HCT116 (cell line): ENCODE measurements at regions not wholly inside any gene's neighbourhood (a gene's known extent, or its start where the extent isn't known, plus 50 kb on each side); places are given as distances from the start of the nearest gene placed in this dataset.

Experiments used
- ATAC-seq: fragments of 200-7000 bp; cut with Tn5 transposase; 2 replicates; pipeline ENCODE4 v1.9.1; 2020; ENCODE audit warnings: mild to moderate bottlenecking, moderate library complexity
- BruUV-seq: library from RNA; stranded (reverse); fragments of 400-500 nt; replicated peaks from 2 replicates; lab custom pipeline; 2021; lab: Mats Ljungman, UMichigan
- CTCF ChIA-PET: fragments of 300-600 bp; sonication (Branson Sonifier 250); formaldehyde crosslinking; loops from one replicate; lab custom pipeline; 2021; ENCODE audit warnings: antibody characterized with exemption; lab: Charles Lee
- POLR2A ChIA-PET: fragments of 300-600, 350-600 bp; sonication (Branson Sonifier 250); formaldehyde crosslinking; loops from one replicate; lab custom pipeline; 2021; ENCODE audit warnings: antibody characterized with exemption; lab: Charles Lee
- RAD21 ChIA-PET, 2 experiments: fragments of 300-600 bp; sonication (Branson Sonifier 250); formaldehyde crosslinking; loops; one replicate each; lab custom pipeline; 2023; ENCODE audit warnings: low total read pairs in 2 of 2; ENCODE audit not compliant: uncharacterized antibody in 2 of 2, unreplicated experiment in 2 of 2, low non-redundant PET in 1 of 2; lab: Charles Lee
- DNase-seq: peaks from one replicate; pipeline ENCODE4 v3.0.0-alpha.2; 2010; ENCODE audit warnings: low read depth, low spot score
- H2AFZ ChIP-seq: fragments of 200-600 bp; shearing (Covaris generic), sonication (generic); 2 replicates; pipeline ENCODE4 v1.6.1; 2017; ENCODE audit warnings: low read depth, mixed run types, mixed read lengths, antibody characterized with exemption, low read length; ENCODE audit not compliant: poor library complexity, severe bottlenecking
- H3K27ac ChIP-seq: 2 replicates; pipeline ENCODE4 v1.5.1; 2012; ENCODE audit warnings: low read depth, low read length
- H3K27me3 ChIP-seq: fragments of 200-600 bp; sonication (generic); 2 replicates; pipeline ENCODE4 v1.6.1; 2016; ENCODE audit warnings: mixed run types, low read length, mixed read lengths; ENCODE audit not compliant: insufficient read depth
- H3K36me3 ChIP-seq, 2 experiments: fragments of 200-500 bp in 1 of 2; fragments of 200-600 bp in 1 of 2; sonication (Bioruptor generic) in 1 of 2; sonication (generic) in 1 of 2; 2 replicates each; pipeline versions ENCODE4 v1.5.1 to v1.6.1; 2014 to 2016; ENCODE audit warnings: low read length in 2 of 2, inconsistent platforms in 1 of 2, mixed read lengths in 1 of 2, mixed run types in 1 of 2; ENCODE audit not compliant: insufficient read depth in 2 of 2, control insufficient read depth in 1 of 2
- H3K4me1 ChIP-seq, 2 experiments: fragments of 200-600 bp in 1 of 2; sonication (generic) in 1 of 2; 2 replicates each; pipeline versions ENCODE4 v1.5.1 to v1.6.1; 2012 to 2017; ENCODE audit warnings: low read length in 2 of 2, inconsistent platforms in 1 of 2, mild to moderate bottlenecking in 1 of 2, mixed read lengths in 1 of 2, mixed run types in 1 of 2, moderate library complexity in 1 of 2; ENCODE audit not compliant: insufficient read depth in 2 of 2, control insufficient read depth in 1 of 2
- H3K4me2 ChIP-seq: fragments of 200-600 bp; sonication (generic); 2 replicates; pipeline ENCODE4 v1.6.1; 2017; ENCODE audit warnings: mixed run types, low read length, mixed read lengths
- H3K4me3 ChIP-seq, 2 experiments: fragments of 200-600 bp in 1 of 2; sonication (generic) in 1 of 2; replicated peaks in 1 of 2; 2 replicates each; pipeline ENCODE4 v1.5.1; 2011 to 2016; ENCODE audit warnings: low read length in 2 of 2, control low read depth in 1 of 2, low read depth in 1 of 2, mild to moderate bottlenecking in 1 of 2, mixed read lengths in 1 of 2, mixed run types in 1 of 2
- H3K79me2 ChIP-seq: fragments of 200-600 bp; sonication (generic); 2 replicates; pipeline ENCODE4 v1.6.1; 2017; ENCODE audit warnings: mild to moderate bottlenecking, mixed run types, low read length, moderate library complexity, mixed read lengths; ENCODE audit not compliant: insufficient read depth
- H3K9ac ChIP-seq: fragments of 200-600 bp; sonication (generic); 2 replicates; pipeline ENCODE4 v1.6.1; 2016; ENCODE audit warnings: low read length, mixed read lengths
- H3K9me2 ChIP-seq: fragments of 200-600 bp; sonication (generic), shearing (Covaris generic); 2 replicates; pipeline ENCODE4 v1.6.1; 2017; ENCODE audit warnings: mixed run types, mild to moderate bottlenecking, moderate library complexity; ENCODE audit not compliant: insufficient read depth
- H3K9me3 ChIP-seq, 2 experiments: fragments of 200-500 bp in 1 of 2; fragments of 200-600 bp in 1 of 2; sonication (Bioruptor generic) in 1 of 2; sonication (generic) in 1 of 2; 2 replicates each; pipeline ENCODE4 v1.6.1; 2014 to 2017; ENCODE audit warnings: low read length in 2 of 2, mixed read lengths in 2 of 2, inconsistent platforms in 1 of 2, low read depth in 1 of 2, mild to moderate bottlenecking in 1 of 2, mixed run types in 1 of 2, moderate library complexity in 1 of 2; ENCODE audit not compliant: control insufficient read depth in 1 of 2, insufficient read depth in 1 of 2
- H4K20me1 ChIP-seq: fragments of 200-600 bp; sonication (generic), shearing (Covaris generic); 2 replicates; pipeline ENCODE4 v1.6.1; 2017; ENCODE audit warnings: mixed run types, mild to moderate bottlenecking, moderate library complexity; ENCODE audit not compliant: insufficient read depth
- CEBPB ChIP-seq: IDR thresholded peaks from 2 replicates; pipeline ENCODE4 v1.6.1; 2012; ENCODE audit warnings: low read depth
- EZH2 ChIP-seq: fragments of 200-600 bp; sonication (generic); IDR thresholded peaks from 2 replicates; pipeline ENCODE4 v1.6.1; 2017; ENCODE audit warnings: antibody characterized with exemption, mixed run types
- EZH2phosphoT487 ChIP-seq: fragments of 200-600 bp; IDR thresholded peaks from 2 replicates; pipeline ENCODE4 v1.6.1; 2018; ENCODE audit warnings: antibody characterized with exemption, borderline replicate concordance
- MAX ChIP-seq: IDR thresholded peaks from 2 replicates; pipeline ENCODE4 v1.6.1; 2012
- POLR2AphosphoS5 ChIP-seq: IDR thresholded peaks from 2 replicates; pipeline ENCODE4 v1.6.1; 2011; ENCODE audit warnings: mild to moderate bottlenecking, low read depth, low read length, moderate library complexity
- RAD21 ChIP-seq: IDR thresholded peaks from 2 replicates; pipeline ENCODE4 v1.6.1; 2012; ENCODE audit warnings: low read depth, mild to moderate bottlenecking
- SIN3A ChIP-seq: IDR thresholded peaks from 2 replicates; pipeline ENCODE4 v1.6.1; 2012; ENCODE audit warnings: low read depth
- SRF ChIP-seq: IDR thresholded peaks from 2 replicates; pipeline ENCODE4 v1.6.1; 2012; ENCODE audit warnings: low read depth
- YY1 ChIP-seq: IDR thresholded peaks from 2 replicates; pipeline ENCODE4 v1.6.1; 2011; ENCODE audit warnings: low read length, low read depth, moderate library complexity, mild to moderate bottlenecking; ENCODE audit not compliant: insufficient replicate concordance; ENCODE audit errors: extremely low read depth
- ZFX ChIP-seq: fragments of 450-650 bp; IDR thresholded peaks from 2 replicates; pipeline ENCODE4 v1.6.1; 2017
- ZNF274 ChIP-seq: fragments of 200-500 bp; sonication (Bioruptor generic); IDR thresholded peaks from 2 replicates; pipeline ENCODE4 v1.6.1; 2014; ENCODE audit warnings: mild to moderate bottlenecking, low read depth, low read length, inconsistent platforms
- intact Hi-C: fragments of 100-400 bp; cut with micrococcal nuclease; formaldehyde crosslinking; loops from 2 replicates; pipeline ENCODE4 v1.10.0; 2022
- TF ChIP-seq, protein P1 (sequence below): IDR thresholded peaks from 2 replicates; pipeline ENCODE4 v1.6.1; 2011; ENCODE audit warnings: mild to moderate bottlenecking, low read length, moderate library complexity; ENCODE audit not compliant: insufficient replicate concordance; ENCODE audit errors: extremely low read depth

DNA sequence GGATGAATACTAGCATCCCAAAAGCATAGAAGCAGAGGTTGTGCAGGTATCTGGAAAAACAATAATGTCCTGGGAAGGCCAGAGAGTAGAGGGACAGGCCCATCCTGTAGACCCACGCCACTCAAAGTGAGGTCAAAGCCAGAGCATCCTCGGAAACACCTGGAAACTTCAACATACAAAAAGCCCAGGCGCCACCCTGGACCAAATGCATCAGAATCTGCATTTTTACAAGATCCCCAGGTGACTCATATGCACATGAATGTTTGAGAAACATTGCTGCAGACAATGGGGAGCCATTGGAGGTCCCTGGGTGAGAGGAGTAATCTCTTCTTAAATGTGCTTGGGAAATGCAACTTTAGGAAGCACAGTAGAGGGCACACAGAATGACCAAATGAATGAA lies 684.1 kb downstream of the DIAPH3 start:
- DNase-seq (no peak), ATAC-seq (no peak)
- Histone ChIP-seq H3K4me2 (no peak overlapping the region), H3K79me2 (no peaks in the 10 kb centered on the region), H3K9me3 (no peaks in the 10 kb centered on the region), H3K27me3 (no peaks in the 10 kb centered on the region), H3K4me3 (no peak overlapping the region), H4K20me1 (no peaks in the 10 kb centered on the region), H3K4me1 (no peaks in the 10 kb centered on the region), H3K36me3 (no peaks in the 10 kb centered on the region), H3K9me2 (no peaks in the 10 kb centered on the region), H3K27ac (no peak overlapping the region), H3K9ac (no peak overlapping the region), H2AFZ (no peak overlapping the region)
- ChIA-PET CTCF (no interaction called here), POLR2A (no interaction called here), RAD21 (no interaction called here)
- intact Hi-C loops = loop anchor here (10.0 kb wide), 1 partner anchor 295 kb away; no protein-coding TSS in a partner anchor
- BruUV-seq = no TSS peak
- TF ChIP-seq RAD21 (no peak), EZH2 (no peak), SRF (no peak), YY1 (no peak), MAX (no peak), CEBPB (no peak), POLR2AphosphoS5 (no peak), SIN3A (no peak), EZH2phosphoT487 (no peak), ZFX (no peak), ZNF274 (no peak)
- TF ChIP-seq, protein P1, sequence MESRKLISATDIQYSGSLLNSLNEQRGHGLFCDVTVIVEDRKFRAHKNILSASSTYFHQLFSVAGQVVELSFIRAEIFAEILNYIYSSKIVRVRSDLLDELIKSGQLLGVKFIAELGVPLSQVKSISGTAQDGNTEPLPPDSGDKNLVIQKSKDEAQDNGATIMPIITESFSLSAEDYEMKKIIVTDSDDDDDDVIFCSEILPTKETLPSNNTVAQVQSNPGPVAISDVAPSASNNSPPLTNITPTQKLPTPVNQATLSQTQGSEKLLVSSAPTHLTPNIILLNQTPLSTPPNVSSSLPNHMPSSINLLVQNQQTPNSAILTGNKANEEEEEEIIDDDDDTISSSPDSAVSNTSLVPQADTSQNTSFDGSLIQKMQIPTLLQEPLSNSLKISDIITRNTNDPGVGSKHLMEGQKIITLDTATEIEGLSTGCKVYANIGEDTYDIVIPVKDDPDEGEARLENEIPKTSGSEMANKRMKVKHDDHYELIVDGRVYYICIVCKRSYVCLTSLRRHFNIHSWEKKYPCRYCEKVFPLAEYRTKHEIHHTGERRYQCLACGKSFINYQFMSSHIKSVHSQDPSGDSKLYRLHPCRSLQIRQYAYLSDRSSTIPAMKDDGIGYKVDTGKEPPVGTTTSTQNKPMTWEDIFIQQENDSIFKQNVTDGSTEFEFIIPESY = no peak
